Fibroblast of skin of abdomen (primary cell): ENCODE measurements at regions not wholly inside any gene's neighbourhood (a gene's known extent, or its start where the extent isn't known, plus 50 kb on each side); places are given as distances from the start of the nearest gene placed in this dataset.
"Not testable (repeated sequence)": the region's sequence is repeated elsewhere in the genome, so short reads cannot be mapped to it uniquely, and the experiment has no call there.

ENCODE experiments used
- DNase-seq: peaks from one replicate; pipeline ENCODE4 v3.0.0-alpha.2; 2013

- DNase-seq, result no peak
Measured at GRCh38 chrX:118216087-118216486, 99.5 kb upstream of the KLHL13 start.

DNA sequence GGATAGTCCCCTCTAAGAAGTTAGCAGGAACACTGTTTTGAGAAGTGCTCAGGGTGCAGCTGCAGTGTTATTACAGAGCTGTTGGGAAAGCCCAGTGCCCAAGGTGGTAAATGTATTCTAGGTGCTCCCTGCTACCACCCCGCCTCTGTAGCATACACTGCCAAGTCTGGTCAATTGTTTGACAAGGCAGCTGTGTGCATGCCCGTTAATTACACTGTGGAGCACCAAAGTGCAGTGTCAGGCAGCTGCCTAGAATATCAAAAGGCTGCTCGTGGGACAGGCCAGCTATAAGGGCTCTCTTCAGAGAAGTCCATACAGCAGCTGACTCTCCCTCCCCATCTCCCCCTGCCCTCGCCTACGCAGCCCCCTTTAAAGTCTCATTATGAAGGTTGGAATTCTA, 99.9 kb upstream of the KLHL13 start:
- no peak for DNase-seq

DNA sequence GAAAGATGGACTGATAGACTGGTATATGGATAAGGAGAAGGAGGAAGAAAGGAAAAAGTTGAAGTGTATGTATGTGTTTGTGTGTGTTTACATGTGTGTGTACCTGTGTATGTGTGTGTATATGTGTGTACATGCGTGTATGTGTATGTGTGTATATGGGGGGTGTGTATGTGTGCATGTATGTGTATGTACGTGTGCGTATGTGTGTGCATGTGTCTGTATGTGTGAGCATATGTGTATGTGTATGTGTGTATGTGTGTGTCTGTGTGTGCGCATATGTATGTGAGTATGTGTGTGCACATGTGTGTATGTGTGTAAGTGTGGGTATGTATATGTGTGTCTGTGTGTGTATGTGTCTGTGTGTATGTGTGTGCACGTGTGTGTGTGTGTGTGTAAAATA, 101.5 kb upstream of the KLHL13 start:
- no peak for DNase-seq

- no peak for DNase-seq
Measured at GRCh38 chrX:118218940-118219339, 102.3 kb upstream of the KLHL13 start.

DNA sequence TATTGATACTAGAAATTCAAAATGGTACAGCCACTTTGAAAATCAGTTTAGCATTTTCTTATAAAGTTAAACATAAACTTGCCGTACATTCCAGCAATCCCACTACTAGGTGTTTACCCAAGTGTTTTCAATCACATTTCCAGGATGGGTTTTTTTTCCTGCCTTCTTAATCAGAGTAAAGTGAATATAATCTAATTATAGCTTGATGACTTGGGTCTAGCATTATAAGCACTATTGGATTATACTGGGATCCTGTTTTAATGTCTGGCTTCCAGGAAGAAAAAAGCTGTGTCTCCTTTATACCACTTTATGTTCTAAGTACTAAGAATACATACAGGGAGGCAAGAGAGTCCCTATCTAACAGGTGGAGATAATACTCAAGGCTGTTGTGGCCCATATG, 103.3 kb upstream of the KLHL13 start:
- no peak for DNase-seq

- DNase-seq, result no peak
Measured at GRCh38 chrX:118220509-118220908, 103.9 kb upstream of the KLHL13 start.

GRCh38 chrX:118221270-118221669, 104.7 kb upstream of the KLHL13 start:
- DNase-seq, result no peak

DNA sequence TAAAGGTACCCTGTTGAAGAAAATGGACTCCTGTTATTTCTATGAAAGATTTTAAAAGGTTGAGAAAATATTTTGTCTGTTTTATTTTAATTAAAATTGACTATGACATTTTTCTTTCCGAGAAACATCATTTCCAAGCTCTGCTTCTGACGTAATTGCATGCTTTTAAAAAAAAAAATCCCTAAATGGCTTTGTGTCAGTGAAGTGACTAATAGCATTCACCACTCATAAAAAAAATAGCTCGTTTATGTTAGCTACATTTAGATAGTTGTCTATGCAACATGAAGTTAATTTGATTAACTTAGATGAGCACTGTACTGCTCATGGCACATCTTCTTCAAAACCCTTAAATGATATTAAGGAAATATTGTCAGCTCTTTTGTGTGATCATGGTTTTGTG, 105.1 kb upstream of the KLHL13 start:
- no peak for DNase-seq

GRCh38 chrX:118222421-118222820, 105.8 kb upstream of the KLHL13 start:
- no peak for DNase-seq

DNA sequence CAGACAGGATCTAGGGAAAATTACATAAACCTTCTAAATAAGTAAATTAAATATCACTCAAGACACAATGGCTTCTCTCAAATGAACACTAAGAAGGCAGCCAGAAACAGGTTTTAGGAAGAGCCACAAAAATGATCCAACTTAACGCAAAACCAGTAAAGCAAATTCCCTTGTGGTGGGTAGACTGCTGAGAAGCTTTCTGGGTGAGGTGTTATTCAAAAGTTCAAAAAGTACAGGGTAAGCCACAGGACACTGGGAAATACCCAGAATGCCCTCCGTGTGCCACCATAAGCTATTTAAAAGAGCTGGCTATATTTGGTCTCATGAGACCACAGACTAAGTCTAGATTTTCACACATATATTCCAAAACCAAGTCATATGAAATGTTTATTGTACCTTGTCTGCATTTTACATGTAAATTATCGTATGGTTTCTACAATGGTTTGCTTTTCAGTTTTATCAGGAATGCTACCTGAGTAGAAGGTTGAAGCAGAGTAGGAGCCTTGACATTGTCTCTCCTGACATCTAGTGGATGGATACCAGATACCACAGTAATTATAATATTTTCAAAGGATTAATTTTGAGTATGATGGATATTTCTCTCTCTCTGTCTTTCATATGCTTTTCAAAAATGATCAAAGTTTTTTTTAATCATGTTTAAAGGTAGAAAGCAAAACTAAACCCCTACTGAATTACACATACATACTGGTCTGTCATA, 109.3 kb upstream of the KLHL13 start:
- no peak for DNase-seq

GRCh38 chrX:118228041-118228440, 111.4 kb upstream of the KLHL13 start:
- DNase-seq, result no peak

DNA sequence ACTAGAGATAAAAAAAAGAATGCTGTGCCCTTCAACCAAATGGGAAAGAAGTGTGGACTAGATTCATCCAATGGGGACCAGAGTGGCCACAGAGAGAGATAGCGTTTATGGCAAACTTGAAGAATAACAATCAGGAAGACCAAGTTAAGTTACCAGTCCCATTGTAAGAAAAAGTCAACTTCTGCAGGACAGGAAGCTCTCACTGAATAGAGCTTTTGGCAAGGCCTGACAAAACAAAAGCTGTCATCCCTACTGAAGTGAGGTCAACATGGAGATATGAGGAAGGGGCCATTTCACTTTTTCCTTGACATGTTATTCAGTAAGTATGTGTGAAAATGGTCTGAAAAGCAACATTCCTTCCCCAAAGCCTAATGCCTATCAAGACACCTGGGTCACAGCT, 111.8 kb upstream of the KLHL13 start:
- no peak for DNase-seq

- DNase-seq, result peak; percentile 29
Measured at GRCh38 chrX:118231464-118231863, 114.4 kb upstream of the WDR44 start.

DNA sequence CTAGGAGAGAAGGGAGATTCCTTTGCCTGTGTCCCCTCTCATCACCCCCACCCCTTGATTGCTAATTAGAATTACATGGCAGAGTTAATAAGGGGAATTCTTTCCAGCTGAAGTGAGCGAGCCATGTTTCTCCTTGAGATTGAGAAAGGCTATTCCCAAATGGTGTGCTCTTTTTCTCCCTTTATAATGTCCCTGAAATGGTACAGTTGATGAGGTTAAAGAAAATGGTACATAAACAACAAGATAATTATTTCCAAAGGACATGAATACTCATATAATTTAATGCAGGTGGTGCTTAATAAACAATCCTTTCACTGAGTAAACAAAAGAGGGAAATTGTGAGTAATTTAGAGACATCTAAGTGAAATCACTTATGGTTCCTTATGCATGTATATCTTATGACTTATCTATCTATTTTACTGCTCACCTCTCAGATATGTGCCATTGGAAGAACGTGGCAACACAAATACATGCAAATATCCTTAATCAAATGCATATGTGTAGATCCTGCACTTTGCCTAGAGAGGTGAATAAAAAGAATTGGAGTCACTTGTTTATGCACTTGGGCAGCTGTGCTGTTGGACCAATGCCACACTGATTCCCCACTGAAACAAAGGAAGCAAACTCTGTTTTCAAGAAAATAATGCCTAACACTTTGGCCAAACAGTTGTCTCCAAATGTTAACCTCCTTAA, 106.6 kb upstream of the WDR44 start:
- DNase-seq, result no peak

GRCh38 chrX:118239913-118240698, 105.8 kb upstream of the WDR44 start:
- DNase-seq, result no peak

GRCh38 chrX:118246961-118247360, 98.9 kb upstream of the WDR44 start:
- DNase-seq, result not testable (repeated sequence)

- DNase-seq, result no peak
Measured at GRCh38 chrX:118249146-118249545, 96.8 kb upstream of the WDR44 start.

DNA sequence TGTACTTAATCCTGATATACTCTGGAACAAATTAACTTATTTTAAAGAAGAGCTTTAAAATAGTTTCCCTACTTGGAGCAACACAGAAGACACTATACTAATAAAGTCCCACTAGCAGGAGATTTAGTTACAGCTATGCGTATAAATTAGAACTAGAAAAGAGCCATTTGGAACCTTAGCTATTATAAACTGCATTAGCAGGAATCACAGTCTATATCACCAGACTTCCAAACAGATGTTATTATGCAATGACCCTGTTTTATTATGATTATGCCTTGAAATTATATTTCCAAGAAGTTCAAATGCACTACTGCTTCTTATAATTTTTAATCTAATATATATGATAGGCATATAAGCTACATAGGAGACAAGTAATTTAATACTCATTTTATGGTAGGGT, 95.5 kb upstream of the WDR44 start:
- DNase-seq, result no peak

DNA sequence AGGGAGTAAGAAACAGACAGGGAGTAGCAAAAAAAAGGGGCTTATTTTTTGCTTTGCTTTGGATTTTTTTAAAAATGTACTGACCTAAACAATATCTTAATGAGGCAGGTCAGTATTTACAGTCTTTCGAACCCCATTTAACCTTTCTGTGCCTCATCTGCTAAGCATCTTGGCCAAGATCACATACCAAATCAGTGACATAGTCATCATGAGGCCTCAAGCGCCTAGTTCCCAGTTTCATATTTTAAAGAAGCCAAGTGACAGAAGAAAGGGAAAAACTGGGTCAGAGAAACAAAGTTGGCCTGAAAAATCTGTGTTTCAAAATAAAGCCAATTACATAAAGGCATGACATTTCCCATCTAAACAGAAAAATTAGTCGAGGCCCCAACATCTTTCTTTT, 94.6 kb upstream of the WDR44 start:
- DNase-seq, result no peak

GRCh38 chrX:118252967-118253366, 92.9 kb upstream of the WDR44 start:
- no peak for DNase-seq

- DNase-seq, result peak; percentile 22
Measured at GRCh38 chrX:118254611-118255010, 91.3 kb upstream of the WDR44 start.

- no peak for DNase-seq
Measured at GRCh38 chrX:118255921-118256320, 90.0 kb upstream of the WDR44 start.

DNA sequence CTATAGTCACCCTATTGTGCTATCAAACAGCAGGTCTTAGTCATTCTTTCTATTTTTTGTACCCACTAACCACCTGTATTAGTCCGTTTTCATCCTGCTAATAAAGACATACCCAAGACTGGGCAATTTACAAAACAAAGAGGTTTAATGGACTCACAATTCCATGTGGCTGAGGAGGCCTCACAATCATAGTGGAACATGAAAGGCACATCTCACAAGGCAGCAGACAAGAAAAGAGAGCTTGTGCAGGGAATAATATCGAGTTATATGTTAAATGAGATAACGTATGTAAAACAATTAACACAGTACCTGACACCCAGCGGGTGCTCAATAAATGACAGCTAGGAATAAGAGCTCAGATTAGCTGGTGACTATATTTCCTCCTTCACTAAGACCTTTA, 88.1 kb upstream of the WDR44 start:
- DNase-seq, result no peak

DNA sequence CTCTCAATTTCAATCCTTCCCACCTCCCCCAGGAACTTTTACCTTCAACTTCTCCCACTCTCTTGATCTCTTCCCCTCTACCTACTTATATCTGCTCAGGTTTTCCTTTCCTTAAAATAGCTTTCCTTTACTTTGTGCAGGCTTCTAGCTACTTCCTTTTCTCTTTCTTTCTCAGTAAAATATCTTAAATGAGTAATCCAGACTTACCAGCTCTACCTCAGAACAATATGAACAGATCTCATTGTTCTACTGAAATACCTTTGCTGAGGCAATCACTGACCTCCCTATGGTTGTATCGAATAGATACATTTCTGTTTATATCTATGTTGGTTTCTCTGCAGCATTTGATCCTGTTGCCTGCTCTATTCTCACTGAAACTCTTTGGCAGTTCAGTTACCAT, 86.7 kb upstream of the WDR44 start:
- no peak for DNase-seq
